ENCODE measurements at regions not wholly inside any gene's neighbourhood (a gene's known extent, or its start where the extent isn't known, plus 50 kb on each side); places are given as distances from the start of the nearest gene placed in this dataset.

- TF ChIP-seq CTCF (IDR thresholded peaks at IDR 0.05; ENCODE audit: insufficient read depth, missing control alignments): no peak
- FAIRE-seq (no peak), DNase-seq (ENCODE audit: insufficient read length, low spot score) (no peak)
Measured at GRCh38 chr9:78767490-78767889, 470.6 kb downstream of the PSAT1 start.

- TF ChIP-seq CTCF (IDR thresholded peaks at IDR 0.05; ENCODE audit: insufficient read depth, missing control alignments): no peak
Measured at GRCh38 chr9:78769690-78770089, 472.8 kb downstream of the PSAT1 start.

GRCh38 chr9:78775211-78775610, 478.3 kb downstream of the PSAT1 start:
- DNase-seq (ENCODE audit: insufficient read length, low spot score) (no peak), FAIRE-seq (no peak)
- TF ChIP-seq CTCF (IDR thresholded peaks at IDR 0.05; ENCODE audit: insufficient read depth, missing control alignments): no peak

More at GRCh38 chr9:78769690-78770089, 472.8 kb downstream of the PSAT1 start:
- FAIRE-seq (no peak), DNase-seq (ENCODE audit: insufficient read length, low spot score) (no peak)

GRCh38 chr9:78775696-78776295, 478.9 kb downstream of the PSAT1 start:
- DNase-seq (ENCODE audit: insufficient read length, low spot score) (no peak), FAIRE-seq (no peak)
- TF ChIP-seq CTCF (IDR thresholded peaks at IDR 0.05; ENCODE audit: insufficient read depth, missing control alignments): no peak

GRCh38 chr9:78777747-78778146, 480.8 kb downstream of the PSAT1 start:
- FAIRE-seq (no peak), DNase-seq (ENCODE audit: insufficient read length, low spot score) (no peak)
- TF ChIP-seq CTCF (IDR thresholded peaks at IDR 0.05; ENCODE audit: insufficient read depth, missing control alignments): no peak

GRCh38 chr9:78778318-78778717, 481.4 kb downstream of the PSAT1 start:
- no peak for FAIRE-seq
- TF ChIP-seq CTCF (IDR thresholded peaks at IDR 0.05; ENCODE audit: insufficient read depth, missing control alignments): no peak
- DNase-seq (ENCODE audit: insufficient read length, low spot score): no peak

- no peak for TF ChIP-seq CTCF (IDR thresholded peaks at IDR 0.05; ENCODE audit: insufficient read depth, missing control alignments)
- FAIRE-seq: no peak
- DNase-seq (ENCODE audit: insufficient read length, low spot score): no peak
Measured at GRCh38 chr9:78778861-78779374, 482.0 kb downstream of the PSAT1 start.

Measured in D721Med (cell line).